CD4-positive, alpha-beta T cell (primary cell): ENCODE measurements at regions not wholly inside any gene's neighbourhood (a gene's known extent, or its start where the extent isn't known, plus 50 kb on each side); places are given as distances from the start of the nearest gene placed in this dataset.

Experiments
- ATAC-seq: fragments of 200-7000 bp; cut with Tn5 transposase; one replicate; pipeline ENCODE4 v1.10.0; 2022; ENCODE audit warnings: mild to moderate bottlenecking; ENCODE audit not compliant: poor library complexity
- CTCF ChIA-PET: fragments of 350-600 bp; sonication (Branson Sonifier 250); formaldehyde crosslinking; loops from one replicate; lab custom pipeline; 2021; ENCODE audit warnings: antibody characterized with exemption, inconsistent platforms; lab: Charles Lee
- POLR2A ChIA-PET: fragments of 350-600 bp; sonication (Branson Sonifier 250); formaldehyde crosslinking; loops from one replicate; lab custom pipeline; 2021; ENCODE audit warnings: antibody characterized with exemption, inconsistent platforms; lab: Charles Lee
- DNase-seq, 14 experiments: peaks; one replicate each; pipeline ENCODE4 v3.0.0-alpha.2; 2013 to 2020; ENCODE audit warnings: mixed read lengths in 2 of 14
- H3K27ac ChIP-seq, 2 donors: one replicate each; pipeline versions ENCODE4 v1.5.1 to v1.7.0; 2013; ENCODE audit warnings: low read length in 2 of 2, low read depth in 1 of 2, mild to moderate bottlenecking in 1 of 2
- H3K27me3 ChIP-seq, 2 experiments: 1 replicate in 1 of 2; 2 replicates in 1 of 2; pipeline versions ENCODE4 v1.6.1 to v1.7.0; 2013; ENCODE audit warnings: low read length in 2 of 2, control low read depth in 1 of 2, mild to moderate bottlenecking in 1 of 2, moderate library complexity in 1 of 2; ENCODE audit not compliant: insufficient read depth in 2 of 2, control insufficient read depth in 1 of 2
- H3K36me3 ChIP-seq: one replicate; pipeline ENCODE4 v1.6.1; 2013; ENCODE audit warnings: low read length, control low read depth; ENCODE audit not compliant: insufficient read depth
- H3K4me1 ChIP-seq: one replicate; pipeline ENCODE4 v1.6.1; 2013; ENCODE audit warnings: low read length, control low read depth; ENCODE audit not compliant: insufficient read depth
- H3K4me3 ChIP-seq: one replicate; pipeline ENCODE4 v1.5.1; 2013; ENCODE audit warnings: mild to moderate bottlenecking, low read length, moderate library complexity
- H3K9me3 ChIP-seq, 2 experiments: 1 replicate in 1 of 2; 2 replicates in 1 of 2; pipeline versions ENCODE4 v1.6.1 to v1.7.0; 2013; ENCODE audit warnings: low read length in 2 of 2, mild to moderate bottlenecking in 2 of 2, control low read depth in 1 of 2, moderate library complexity in 1 of 2; ENCODE audit not compliant: control insufficient read depth in 1 of 2, insufficient read depth in 1 of 2
- H3K27ac Mint-ChIP-seq: one replicate; pipeline ENCODE4 v1.8.0; 2020; ENCODE audit warnings: mixed read lengths
- H3K27me3 Mint-ChIP-seq: one replicate; pipeline ENCODE4 v1.8.0; 2021; ENCODE audit warnings: mixed read lengths
- H3K36me3 Mint-ChIP-seq: one replicate; pipeline ENCODE4 v1.8.0; 2021; ENCODE audit warnings: low read depth, mixed read lengths
- H3K4me1 Mint-ChIP-seq: one replicate; pipeline ENCODE4 v1.8.0; 2021; ENCODE audit warnings: low read depth, mixed read lengths
- H3K4me3 Mint-ChIP-seq: one replicate; pipeline ENCODE4 v1.8.0; 2020; ENCODE audit warnings: mild to moderate bottlenecking, mixed read lengths
- H3K9me3 Mint-ChIP-seq: one replicate; pipeline ENCODE4 v1.8.0; 2020; ENCODE audit warnings: mixed read lengths
- intact Hi-C, 2 experiments: fragments of 100-400 bp; cut with DNase I in 1 of 2; cut with micrococcal nuclease in 1 of 2; formaldehyde crosslinking; loops; one replicate each; pipeline versions ENCODE4 v1.15.1 to v1.9.0; 2023 to 2025; cut with DNase I, micrococcal nuclease
- TF ChIP-seq, protein P1 (sequence below): fragments of 200-600 bp; IDR thresholded peaks from one replicate; pipeline ENCODE4 v1.8.0; 2022; ENCODE audit warnings: antibody characterized with exemption, mild to moderate bottlenecking

DNA sequence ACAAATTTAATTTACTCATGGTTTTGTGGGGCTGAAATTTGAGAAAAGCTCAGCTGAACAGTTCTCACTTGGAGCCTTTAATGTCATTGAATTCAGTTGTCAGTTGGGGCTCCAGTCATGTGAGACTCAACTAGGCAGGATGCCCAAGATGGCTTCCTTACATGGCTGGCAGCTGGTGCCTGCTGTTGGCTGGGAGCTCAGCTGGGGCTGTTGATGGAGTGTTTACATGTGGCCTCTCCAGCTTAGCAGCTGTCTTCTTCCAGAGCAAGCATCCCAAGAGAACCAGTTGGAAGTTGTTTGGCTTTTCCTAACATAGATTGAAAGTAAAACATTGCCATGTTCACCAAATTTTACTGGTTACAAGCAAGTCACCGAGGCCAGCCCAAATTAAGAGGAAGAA lies 81.8 kb upstream of the KCNA3 start:
- H3K9me3 ChIP-seq: no peaks in the 10 kb centered on the region
- intact Hi-C loops: no loop called here

GRCh38 chr1:110752941-110753725 lies 78.4 kb upstream of the KCNA3 start:
- peaks cover 29% of the 10 kb centered on the region for H3K27me3 Mint-ChIP-seq
- Histone ChIP-seq H3K4me3 (no peak overlapping the region), H3K27me3 (peaks cover 4 to 13% of the 10 kb centered on the region in 2 experiments), H3K4me1 (no peaks in the 10 kb centered on the region), H3K9me3 (no peaks in the 10 kb centered on the region), H3K36me3 (no peaks in the 10 kb centered on the region), H3K27ac (no peak overlapping the region)
- H3K27ac Mint-ChIP-seq: no peak overlapping the region
- POLR2A ChIA-PET: no interaction called here
- H3K4me3 Mint-ChIP-seq: no peak overlapping the region
- no peaks in the 10 kb centered on the region for H3K9me3 Mint-ChIP-seq
- TF ChIP-seq, protein P1, sequence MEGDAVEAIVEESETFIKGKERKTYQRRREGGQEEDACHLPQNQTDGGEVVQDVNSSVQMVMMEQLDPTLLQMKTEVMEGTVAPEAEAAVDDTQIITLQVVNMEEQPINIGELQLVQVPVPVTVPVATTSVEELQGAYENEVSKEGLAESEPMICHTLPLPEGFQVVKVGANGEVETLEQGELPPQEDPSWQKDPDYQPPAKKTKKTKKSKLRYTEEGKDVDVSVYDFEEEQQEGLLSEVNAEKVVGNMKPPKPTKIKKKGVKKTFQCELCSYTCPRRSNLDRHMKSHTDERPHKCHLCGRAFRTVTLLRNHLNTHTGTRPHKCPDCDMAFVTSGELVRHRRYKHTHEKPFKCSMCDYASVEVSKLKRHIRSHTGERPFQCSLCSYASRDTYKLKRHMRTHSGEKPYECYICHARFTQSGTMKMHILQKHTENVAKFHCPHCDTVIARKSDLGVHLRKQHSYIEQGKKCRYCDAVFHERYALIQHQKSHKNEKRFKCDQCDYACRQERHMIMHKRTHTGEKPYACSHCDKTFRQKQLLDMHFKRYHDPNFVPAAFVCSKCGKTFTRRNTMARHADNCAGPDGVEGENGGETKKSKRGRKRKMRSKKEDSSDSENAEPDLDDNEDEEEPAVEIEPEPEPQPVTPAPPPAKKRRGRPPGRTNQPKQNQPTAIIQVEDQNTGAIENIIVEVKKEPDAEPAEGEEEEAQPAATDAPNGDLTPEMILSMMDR: no peak
- intact Hi-C loops: no loop called here
- CTCF ChIA-PET: interaction anchor here (1.1 kb wide), 1 partner anchor 13 kb away, joined by 3 read pairs; no protein-coding TSS in a partner anchor
- ATAC-seq: no peak
- no peaks in the 10 kb centered on the region for H3K36me3 Mint-ChIP-seq
- no peak for DNase-seq
- H3K4me1 Mint-ChIP-seq: no peaks in the 10 kb centered on the region

More for the DNA sequence above, 81.8 kb upstream of the KCNA3 start:
- Mint-ChIP-seq H3K4me1 (no peaks in the 10 kb centered on the region), H3K9me3 (no peaks in the 10 kb centered on the region), H3K27ac (no peak overlapping the region), H3K4me3 (no peak overlapping the region), H3K27me3 (peaks cover 21% of the 10 kb centered on the region), H3K36me3 (no peaks in the 10 kb centered on the region)
- ATAC-seq: no peak
- no peak for DNase-seq
- H3K36me3 ChIP-seq: no peaks in the 10 kb centered on the region
- POLR2A ChIA-PET: no interaction called here
- TF ChIP-seq, protein P1: no peak
- H3K27me3 ChIP-seq: peaks cover 4 to 18% of the 10 kb centered on the region in 2 experiments
- no peak overlapping the region for H3K4me3 ChIP-seq
- no peaks in the 10 kb centered on the region for H3K4me1 ChIP-seq
- CTCF ChIA-PET: interaction anchor here (1.9 to 2.5 kb wide), 2 partner anchors 9 to 137 kb away, joined by 6 to 8 read pairs; no protein-coding TSS in a partner anchor
- no peak overlapping the region for H3K27ac ChIP-seq

GRCh38 chr1:110750562-110750961 lies 75.8 kb upstream of the KCNA3 start:
- TF ChIP-seq, protein P1: no peak
- intact Hi-C loops: no loop called here
- Histone ChIP-seq H3K27me3 (peaks cover 0 to 7% of the 10 kb centered on the region in 2 experiments), H3K27ac (no peak overlapping the region), H3K9me3 (no peaks in the 10 kb centered on the region), H3K4me3 (no peak overlapping the region), H3K36me3 (no peaks in the 10 kb centered on the region), H3K4me1 (peaks cover 2% of the 10 kb centered on the region)
- no peaks in the 10 kb centered on the region for H3K9me3 Mint-ChIP-seq
- CTCF ChIA-PET: no interaction called here
- ATAC-seq (no peak), DNase-seq (no peak)
- no peaks in the 10 kb centered on the region for H3K36me3 Mint-ChIP-seq
- no peak overlapping the region for H3K27ac Mint-ChIP-seq
- no peaks in the 10 kb centered on the region for H3K4me1 Mint-ChIP-seq
- POLR2A ChIA-PET: no interaction called here
- H3K27me3 Mint-ChIP-seq: peaks cover 23% of the 10 kb centered on the region
- no peak overlapping the region for H3K4me3 Mint-ChIP-seq
